Memory B cell (primary cell): ENCODE measurements at regions not wholly inside any gene's neighbourhood (a gene's known extent, or its start where the extent isn't known, plus 50 kb on each side); places are given as distances from the start of the nearest gene placed in this dataset.
"Not testable (repeated sequence)": the region's sequence is repeated elsewhere in the genome, so short reads cannot be mapped to it uniquely, and the experiment has no call there.

Experiments used
- ATAC-seq: fragments of 150-1000 bp; cut with Tn5 transposase; 2 replicates; pipeline ENCODE4 v1.10.0; 2021; ENCODE audit warnings: low read depth, mild to moderate bottlenecking, moderate library complexity
- DNase-seq, 2 donors: peaks; one replicate each; pipeline ENCODE4 v3.0.0; 2022; ENCODE audit warnings: low spot score in 2 of 2
- H3K27ac Mint-ChIP-seq: one replicate; pipeline ENCODE4 v1.8.0; 2022; ENCODE audit warnings: mild to moderate bottlenecking, moderate library complexity, mixed read lengths
- H3K27me3 Mint-ChIP-seq: one replicate; pipeline ENCODE4 v1.8.0; 2022; ENCODE audit warnings: mixed read lengths
- H3K36me3 Mint-ChIP-seq: one replicate; pipeline ENCODE4 v1.8.0; 2022; ENCODE audit warnings: mild to moderate bottlenecking, mixed read lengths
- H3K4me1 Mint-ChIP-seq: one replicate; pipeline ENCODE4 v1.8.0; 2022; ENCODE audit warnings: mixed read lengths
- H3K4me3 Mint-ChIP-seq: one replicate; pipeline ENCODE4 v1.8.0; 2022; ENCODE audit warnings: mild to moderate bottlenecking, moderate library complexity, mixed read lengths
- H3K9me3 Mint-ChIP-seq: one replicate; pipeline ENCODE4 v1.8.0; 2022; ENCODE audit warnings: mixed read lengths

GRCh38 chr2:64730551-64731262, 77.0 kb upstream of the SERTAD2 start:
- ATAC-seq (peak; percentile 43), DNase-seq (peak in 1 of 2 donors; percentile 14)
- H3K4me3 Mint-ChIP-seq, result peak overlapping the region; percentile 83
- H3K27ac Mint-ChIP-seq, result peak overlapping the region; percentile 98
- H3K4me1 Mint-ChIP-seq, result peaks cover 38% of the 10 kb centered on the region
- H3K9me3 Mint-ChIP-seq, result no peaks in the 10 kb centered on the region
- peaks cover 9% of the 10 kb centered on the region for H3K36me3 Mint-ChIP-seq
- H3K27me3 Mint-ChIP-seq, result no peaks in the 10 kb centered on the region

GRCh38 chr2:64731263-64731643, 77.5 kb upstream of the SERTAD2 start:
- no peaks in the 10 kb centered on the region for H3K9me3 Mint-ChIP-seq
- no peak for ATAC-seq
- peaks cover 9% of the 10 kb centered on the region for H3K36me3 Mint-ChIP-seq
- H3K4me3 Mint-ChIP-seq, result peak overlapping the region; percentile 83
- DNase-seq, result no peak
- peak overlapping the region; percentile 98 for H3K27ac Mint-ChIP-seq
- peaks cover 36% of the 10 kb centered on the region for H3K4me1 Mint-ChIP-seq
- no peaks in the 10 kb centered on the region for H3K27me3 Mint-ChIP-seq

- ATAC-seq (no peak), DNase-seq (no peak)
- H3K27me3 Mint-ChIP-seq, result no peaks in the 10 kb centered on the region
- peak overlapping the region; percentile 83 for H3K4me3 Mint-ChIP-seq
- peaks cover 32% of the 10 kb centered on the region for H3K4me1 Mint-ChIP-seq
- peaks cover 9% of the 10 kb centered on the region for H3K36me3 Mint-ChIP-seq
- peak overlapping the region; percentile 98 for H3K27ac Mint-ChIP-seq
- no peaks in the 10 kb centered on the region for H3K9me3 Mint-ChIP-seq
Measured at GRCh38 chr2:64731746-64732145, 78.0 kb upstream of the SERTAD2 start.

- H3K4me3 Mint-ChIP-seq, result no peak overlapping the region
- peaks cover 9% of the 10 kb centered on the region for H3K36me3 Mint-ChIP-seq
- ATAC-seq (no peak), DNase-seq (no peak)
- H3K4me1 Mint-ChIP-seq, result peaks cover 29% of the 10 kb centered on the region
- H3K9me3 Mint-ChIP-seq, result no peaks in the 10 kb centered on the region
- peak overlapping the region; percentile 98 for H3K27ac Mint-ChIP-seq
- no peaks in the 10 kb centered on the region for H3K27me3 Mint-ChIP-seq
Measured at GRCh38 chr2:64732146-64732545, 78.4 kb upstream of the SERTAD2 start.

GRCh38 chr2:64735504-64735903, 81.8 kb upstream of the SERTAD2 start:
- ATAC-seq, result no peak
- H3K9me3 Mint-ChIP-seq, result no peaks in the 10 kb centered on the region
- no peak overlapping the region for H3K4me3 Mint-ChIP-seq
- H3K27me3 Mint-ChIP-seq, result no peaks in the 10 kb centered on the region
- H3K4me1 Mint-ChIP-seq, result peaks cover 16% of the 10 kb centered on the region
- no peak for DNase-seq
- no peak overlapping the region for H3K27ac Mint-ChIP-seq
- peaks cover 9% of the 10 kb centered on the region for H3K36me3 Mint-ChIP-seq

- H3K36me3 Mint-ChIP-seq, result peaks cover 9% of the 10 kb centered on the region
- no peak overlapping the region for H3K4me3 Mint-ChIP-seq
- H3K4me1 Mint-ChIP-seq, result peaks cover 6% of the 10 kb centered on the region
- no peak for DNase-seq
- no peak for ATAC-seq
- no peaks in the 10 kb centered on the region for H3K27me3 Mint-ChIP-seq
- H3K27ac Mint-ChIP-seq, result no peak overlapping the region
- H3K9me3 Mint-ChIP-seq, result no peaks in the 10 kb centered on the region
Measured at GRCh38 chr2:64737547-64737946, 83.8 kb upstream of the SERTAD2 start.

GRCh38 chr2:64738026-64738425, 84.3 kb upstream of the SERTAD2 start:
- H3K27ac Mint-ChIP-seq, result no peak overlapping the region
- no peak overlapping the region for H3K4me3 Mint-ChIP-seq
- peaks cover 9% of the 10 kb centered on the region for H3K36me3 Mint-ChIP-seq

GRCh38 chr2:64742678-64743077, 89.0 kb upstream of the SERTAD2 start:
- H3K4me1 Mint-ChIP-seq, result peaks cover 3% of the 10 kb centered on the region
- H3K27me3 Mint-ChIP-seq, result no peaks in the 10 kb centered on the region
- DNase-seq, result no peak
- no peaks in the 10 kb centered on the region for H3K36me3 Mint-ChIP-seq
- H3K9me3 Mint-ChIP-seq, result no peaks in the 10 kb centered on the region
- no peak for ATAC-seq
- H3K27ac Mint-ChIP-seq, result no peak overlapping the region
- H3K4me3 Mint-ChIP-seq, result no peak overlapping the region

More at GRCh38 chr2:64738026-64738425, 84.3 kb upstream of the SERTAD2 start:
- ATAC-seq (no peak), DNase-seq (no peak)
- Mint-ChIP-seq H3K4me1 (peaks cover 6% of the 10 kb centered on the region), H3K9me3 (no peaks in the 10 kb centered on the region), H3K27me3 (no peaks in the 10 kb centered on the region)

- Mint-ChIP-seq H3K4me3 (no peak overlapping the region), H3K9me3 (no peaks in the 10 kb centered on the region), H3K27ac (no peak overlapping the region)
Measured at GRCh38 chr2:64743739-64744330, 90.1 kb upstream of the SERTAD2 start.

GRCh38 chr2:64745562-64745961, 91.8 kb upstream of the SERTAD2 start:
- H3K4me1 Mint-ChIP-seq, result peaks cover 6% of the 10 kb centered on the region
- no peak for DNase-seq
- H3K27me3 Mint-ChIP-seq, result no peaks in the 10 kb centered on the region
- no peaks in the 10 kb centered on the region for H3K36me3 Mint-ChIP-seq
- H3K27ac Mint-ChIP-seq, result no peak overlapping the region
- ATAC-seq, result no peak
- H3K4me3 Mint-ChIP-seq, result no peak overlapping the region
- H3K9me3 Mint-ChIP-seq, result no peaks in the 10 kb centered on the region

More at GRCh38 chr2:64743739-64744330, 90.1 kb upstream of the SERTAD2 start:
- H3K27me3 Mint-ChIP-seq, result no peaks in the 10 kb centered on the region
- DNase-seq (no peak), ATAC-seq (no peak)
- H3K4me1 Mint-ChIP-seq, result peaks cover 3% of the 10 kb centered on the region
- H3K36me3 Mint-ChIP-seq, result no peaks in the 10 kb centered on the region

- not testable (repeated sequence) for H3K27ac Mint-ChIP-seq, ATAC-seq, H3K36me3 Mint-ChIP-seq, H3K27me3 Mint-ChIP-seq, DNase-seq, H3K9me3 Mint-ChIP-seq, H3K4me3 Mint-ChIP-seq
- H3K4me1 Mint-ChIP-seq, result peaks cover 11% of the 10 kb centered on the region
Measured at GRCh38 chr2:64747690-64748091, 94.0 kb upstream of the SERTAD2 start.

- Mint-ChIP-seq H3K9me3 (no peaks in the 10 kb centered on the region), H3K4me1 (peaks cover 11% of the 10 kb centered on the region), H3K4me3 (no peak overlapping the region), H3K27ac (no peak overlapping the region), H3K36me3 (no peaks in the 10 kb centered on the region), H3K27me3 (no peaks in the 10 kb centered on the region)
- no peak for ATAC-seq
- DNase-seq, result no peak
Measured at GRCh38 chr2:64748147-64748546, 94.4 kb upstream of the SERTAD2 start.

- no peak for ATAC-seq
Measured at GRCh38 chr2:64748561-64748960, 94.8 kb upstream of the SERTAD2 start.

GRCh38 chr2:64749446-64749845, 95.7 kb upstream of the SERTAD2 start:
- DNase-seq, result no peak
- no peaks in the 10 kb centered on the region for H3K9me3 Mint-ChIP-seq
- H3K4me1 Mint-ChIP-seq, result peaks cover 11% of the 10 kb centered on the region
- ATAC-seq, result no peak
- no peaks in the 10 kb centered on the region for H3K27me3 Mint-ChIP-seq
- H3K27ac Mint-ChIP-seq, result peak overlapping the region; percentile 89
- H3K36me3 Mint-ChIP-seq, result no peaks in the 10 kb centered on the region
- H3K4me3 Mint-ChIP-seq, result peak overlapping the region; percentile 97

More at GRCh38 chr2:64748561-64748960, 94.8 kb upstream of the SERTAD2 start:
- H3K36me3 Mint-ChIP-seq, result no peaks in the 10 kb centered on the region
- peak overlapping the region; percentile 35 for H3K27ac Mint-ChIP-seq
- H3K4me3 Mint-ChIP-seq, result peak overlapping the region; percentile 47
- no peaks in the 10 kb centered on the region for H3K27me3 Mint-ChIP-seq
- peaks cover 11% of the 10 kb centered on the region for H3K4me1 Mint-ChIP-seq
- H3K9me3 Mint-ChIP-seq, result no peaks in the 10 kb centered on the region
- DNase-seq, result no peak
